ENCODE measurements at regions not wholly inside any gene's neighbourhood (a gene's known extent, or its start where the extent isn't known, plus 50 kb on each side); places are given as distances from the start of the nearest gene placed in this dataset.
A peak's percentile ranks its signal among the peaks of the same experiment; 100 is the strongest.
"Not testable (repeated sequence)": the region's sequence is repeated elsewhere in the genome, so short reads cannot be mapped to it uniquely, and the experiment has no call there.

- ATAC-seq = no peak
- peak; percentile 20 for DNase-seq
- intact Hi-C loops (cut with micrococcal nuclease) = no loop called here
Observed at GRCh38 chr1:2943686-2944260, 77.5 kb upstream of the ACTRT2 start.

GRCh38 chr1:2944705-2945104 is 76.6 kb upstream of the ACTRT2 start:
- DNase-seq (no peak), ATAC-seq (no peak)
- intact Hi-C loops (cut with micrococcal nuclease) = no loop called here

- intact Hi-C loops (cut with micrococcal nuclease) = no loop called here
- DNase-seq (peak; percentile 14), ATAC-seq (no peak)
Observed at GRCh38 chr1:2945821-2946231, 75.4 kb upstream of the ACTRT2 start.

DNA sequence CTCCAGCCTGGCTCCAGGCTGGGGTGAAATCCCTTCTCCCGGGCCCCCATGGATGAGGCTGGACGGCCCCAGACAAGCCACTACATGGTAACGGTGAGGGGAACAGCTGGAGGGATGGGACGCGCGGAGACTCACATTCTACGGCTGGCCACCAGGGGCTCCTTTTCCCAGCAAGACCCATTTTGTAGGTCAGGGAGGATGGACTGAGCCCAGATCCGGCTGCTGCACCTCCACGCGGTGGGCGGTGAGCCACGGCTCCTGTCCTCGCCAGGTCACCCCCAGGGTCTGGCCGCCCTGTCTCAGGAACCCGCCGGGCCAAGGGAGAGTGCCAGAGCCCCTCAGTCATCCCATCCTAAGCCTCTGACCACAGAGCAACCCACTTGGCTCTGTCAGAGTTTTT is 75.0 kb upstream of the ACTRT2 start:
- DNase-seq = peak; percentile 9
- ATAC-seq = no peak
- intact Hi-C loops (cut with micrococcal nuclease) = no loop called here

- intact Hi-C loops (cut with micrococcal nuclease) = no loop called here
- ATAC-seq = no peak
- DNase-seq = peak; percentile 15
Observed at GRCh38 chr1:2946999-2947690, 74.1 kb upstream of the ACTRT2 start.

- no peak for DNase-seq
- no peak for ATAC-seq
- intact Hi-C loops (cut with micrococcal nuclease) = no loop called here
Observed at GRCh38 chr1:2948001-2948750, 73.1 kb upstream of the ACTRT2 start.

DNA sequence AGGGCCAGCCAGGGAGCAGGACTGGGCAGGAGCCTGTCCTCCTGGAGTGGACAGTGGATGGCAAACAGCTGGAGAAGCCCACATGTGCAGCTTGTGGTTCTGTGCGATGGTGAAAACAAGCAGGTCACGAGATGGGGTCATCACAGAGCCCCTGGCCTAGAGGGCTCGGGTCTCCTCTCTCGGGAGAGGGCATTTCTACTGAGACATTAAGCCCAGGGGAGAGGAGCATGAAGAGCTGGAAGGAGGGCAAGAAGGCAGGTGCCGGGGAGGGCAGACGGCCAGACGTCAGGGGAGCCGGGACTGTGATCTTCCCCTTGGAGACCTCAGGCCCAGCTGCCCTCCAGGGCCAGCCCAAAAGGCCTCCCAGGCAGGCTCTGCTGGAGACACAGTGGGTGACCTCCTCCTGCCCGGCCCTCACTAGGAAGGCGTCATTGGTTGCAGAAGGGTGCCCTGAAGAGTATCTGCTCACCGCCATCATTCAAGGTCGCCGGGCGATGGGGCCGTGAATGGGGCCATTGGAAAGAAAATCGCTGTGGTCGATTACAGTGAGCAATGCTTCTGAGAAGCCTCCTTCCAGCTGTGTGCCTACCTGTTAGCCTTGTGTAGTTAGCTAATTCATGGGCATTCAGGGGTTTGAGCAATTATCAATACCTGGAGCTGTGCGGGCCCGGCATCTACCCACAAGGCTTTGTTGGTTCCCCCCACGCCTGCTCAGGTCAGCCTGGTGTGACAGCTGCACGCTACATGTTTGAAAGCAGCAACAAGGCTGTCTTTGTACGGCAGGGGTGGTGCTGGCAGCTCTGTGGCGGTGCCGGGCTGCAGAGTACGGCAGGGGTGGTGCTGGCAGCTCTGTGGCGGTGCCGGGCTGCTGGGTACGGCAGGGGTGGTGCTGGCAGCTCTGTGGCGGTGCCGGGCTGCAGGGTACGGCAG is 72.3 kb upstream of the ACTRT2 start:
- DNase-seq = peak; percentile 9
- ATAC-seq = no peak
- intact Hi-C loops (cut with micrococcal nuclease) = no loop called here

- intact Hi-C loops (cut with micrococcal nuclease) = no loop called here
- ATAC-seq (no peak), DNase-seq (peak; percentile 10)
Observed at GRCh38 chr1:2949966-2950925, 71.0 kb upstream of the ACTRT2 start.

GRCh38 chr1:2950926-2951305 is 70.4 kb upstream of the ACTRT2 start:
- intact Hi-C loops (cut with micrococcal nuclease) = no loop called here
- DNase-seq = peak; percentile 9
- peak; percentile 39 for ATAC-seq

GRCh38 chr1:2951856-2952255 is 69.4 kb upstream of the ACTRT2 start:
- ATAC-seq (peak; percentile 71), DNase-seq (peak; percentile 21)
- intact Hi-C loops (cut with micrococcal nuclease) = no loop called here

DNA sequence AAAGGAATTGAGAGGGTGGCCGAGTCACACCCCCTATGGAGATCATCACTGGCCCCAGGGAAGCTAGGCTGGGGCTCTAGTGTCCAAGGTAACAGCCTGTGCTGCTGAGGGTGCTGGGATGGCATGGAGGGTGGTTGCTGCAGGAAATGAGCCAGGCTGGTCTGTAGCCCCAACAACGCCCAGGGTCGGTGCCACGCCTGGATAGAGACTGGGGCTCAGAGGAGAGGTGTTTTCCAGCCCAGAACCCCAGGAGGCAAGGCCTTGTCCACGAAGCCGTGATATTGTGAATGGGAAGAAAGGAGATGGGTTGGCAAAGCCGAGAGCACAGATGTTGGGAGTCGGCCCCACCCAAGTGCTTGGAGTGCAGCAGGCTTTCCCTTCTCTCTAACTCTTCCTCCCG is 68.9 kb upstream of the ACTRT2 start:
- intact Hi-C loops (cut with micrococcal nuclease) = no loop called here
- DNase-seq = peak; percentile 8
- ATAC-seq = no peak

DNA sequence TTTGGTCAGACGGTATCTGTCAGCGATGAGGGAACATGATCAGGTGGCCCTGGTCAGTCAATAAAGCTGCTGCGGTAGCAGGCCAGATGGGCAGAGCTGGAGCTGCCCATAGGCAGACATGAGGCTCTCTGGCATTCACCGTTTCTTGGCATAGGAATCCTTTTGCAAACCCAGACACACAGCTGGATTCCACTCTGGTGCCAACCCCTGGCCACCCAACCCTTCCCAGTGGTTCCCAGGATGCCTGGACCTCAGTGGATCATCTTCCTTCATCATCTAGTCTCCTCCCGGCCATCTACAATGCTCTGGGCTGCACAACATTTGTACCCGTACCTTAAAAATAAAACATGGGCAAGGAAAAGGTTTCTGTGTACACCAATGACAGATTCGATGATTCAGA is 68.3 kb upstream of the ACTRT2 start:
- DNase-seq (no peak), ATAC-seq (no peak)
- intact Hi-C loops (cut with micrococcal nuclease) = no loop called here

GRCh38 chr1:2953688-2954285 is 67.5 kb upstream of the ACTRT2 start:
- DNase-seq (no peak), ATAC-seq (no peak)
- intact Hi-C loops (cut with micrococcal nuclease) = no loop called here

DNA sequence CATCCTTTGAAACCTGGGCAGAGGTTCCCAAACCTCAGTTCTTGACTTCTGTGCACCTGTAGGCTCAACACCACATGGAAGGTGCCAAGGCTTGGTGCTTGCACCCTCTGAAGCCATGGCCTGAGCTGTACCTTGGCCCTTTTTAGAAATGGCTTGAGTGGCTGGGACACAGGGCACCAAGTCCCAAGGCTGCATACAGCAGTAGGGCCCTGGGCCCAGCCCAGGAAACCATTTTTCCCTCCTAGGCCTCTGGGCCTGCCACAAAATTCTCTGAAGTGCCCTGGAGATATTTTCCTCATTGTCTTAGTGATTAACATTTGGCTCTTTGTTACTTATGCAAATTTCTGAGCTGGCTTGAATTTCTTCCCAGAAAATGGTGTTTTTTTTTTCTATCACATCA is 65.6 kb upstream of the ACTRT2 start:
- intact Hi-C loops (cut with micrococcal nuclease) = no loop called here
- DNase-seq = no peak
- ATAC-seq = no peak

- DNase-seq = no peak
- intact Hi-C loops (cut with micrococcal nuclease) = no loop called here
- no peak for ATAC-seq
Observed at GRCh38 chr1:2956576-2956975, 64.7 kb upstream of the ACTRT2 start.

DNA sequence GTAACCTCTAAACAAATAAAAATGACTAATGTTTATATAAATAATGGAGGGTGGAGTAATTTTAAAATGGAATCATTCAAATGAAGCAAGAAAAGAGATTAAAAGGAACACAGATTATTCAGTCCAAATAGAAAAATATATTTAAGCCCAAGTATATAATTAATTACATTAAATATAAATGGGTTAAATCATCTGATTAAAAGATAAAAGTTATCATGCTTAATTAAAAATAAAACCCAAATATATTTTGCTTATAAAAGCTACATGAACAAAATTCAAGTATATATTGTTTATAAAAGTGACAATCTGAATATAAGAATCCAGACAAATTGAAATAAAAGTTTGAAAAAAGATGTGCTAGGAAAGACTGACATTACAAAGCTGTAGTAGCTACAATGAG is 63.9 kb upstream of the ACTRT2 start:
- no peak for ATAC-seq
- DNase-seq = no peak
- intact Hi-C loops (cut with micrococcal nuclease) = no loop called here

GRCh38 chr1:2959881-2960280 is 61.4 kb upstream of the ACTRT2 start:
- intact Hi-C loops (cut with micrococcal nuclease); ATAC-seq: not testable (repeated sequence)
- DNase-seq = peak; percentile 6

GRCh38 chr1:2961081-2961480 is 60.2 kb upstream of the ACTRT2 start:
- intact Hi-C loops (cut with micrococcal nuclease) = no loop called here
- DNase-seq (peak; percentile 3), ATAC-seq (no peak)

Data from left ventricle myocardium superior (tissue), 1 donor.